DOHH2 (cell line): ENCODE measurements at regions not wholly inside any gene's neighbourhood (a gene's known extent, or its start where the extent isn't known, plus 50 kb on each side); places are given as distances from the start of the nearest gene placed in this dataset.

ENCODE experiments used
- EZH2phosphoT487 ChIP-seq: fragments of 200-600 bp; sonication (generic); IDR thresholded peaks from 2 replicates; pipeline ENCODE4 v1.6.1; 2017; ENCODE audit warnings: borderline replicate concordance, mild to moderate bottlenecking, antibody characterized with exemption, low read length, moderate library complexity, mixed read lengths
- TF ChIP-seq, protein P1 (sequence below): fragments of 200-600 bp; sonication (generic); IDR thresholded peaks from one replicate; pipeline ENCODE4 v1.5.1; 2014; ENCODE audit warnings: antibody characterized with exemption, mild to moderate bottlenecking, low read depth, low read length; ENCODE audit not compliant: poor library complexity, severe bottlenecking

DNA sequence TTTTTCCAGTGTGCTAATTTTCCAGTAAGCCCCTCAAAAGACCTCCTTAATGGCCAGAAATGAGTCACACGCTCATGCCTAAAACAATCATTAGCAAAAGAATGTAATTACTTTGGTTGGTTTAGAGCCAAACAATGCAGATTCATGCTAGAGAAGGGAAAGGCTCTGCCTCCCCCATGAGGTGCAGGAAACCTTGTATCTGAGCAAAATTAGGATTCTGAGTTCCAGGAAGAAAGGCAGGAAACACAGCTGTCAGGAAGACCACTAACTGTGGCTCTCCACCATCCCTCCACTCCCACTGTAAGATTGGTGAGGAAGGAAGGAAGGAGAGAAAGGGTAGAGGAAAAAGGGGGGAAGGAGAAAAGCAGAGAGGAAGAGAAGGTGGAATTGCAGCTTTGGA lies 104.9 kb upstream of the DHX15 start:
- TF ChIP-seq, protein P1, sequence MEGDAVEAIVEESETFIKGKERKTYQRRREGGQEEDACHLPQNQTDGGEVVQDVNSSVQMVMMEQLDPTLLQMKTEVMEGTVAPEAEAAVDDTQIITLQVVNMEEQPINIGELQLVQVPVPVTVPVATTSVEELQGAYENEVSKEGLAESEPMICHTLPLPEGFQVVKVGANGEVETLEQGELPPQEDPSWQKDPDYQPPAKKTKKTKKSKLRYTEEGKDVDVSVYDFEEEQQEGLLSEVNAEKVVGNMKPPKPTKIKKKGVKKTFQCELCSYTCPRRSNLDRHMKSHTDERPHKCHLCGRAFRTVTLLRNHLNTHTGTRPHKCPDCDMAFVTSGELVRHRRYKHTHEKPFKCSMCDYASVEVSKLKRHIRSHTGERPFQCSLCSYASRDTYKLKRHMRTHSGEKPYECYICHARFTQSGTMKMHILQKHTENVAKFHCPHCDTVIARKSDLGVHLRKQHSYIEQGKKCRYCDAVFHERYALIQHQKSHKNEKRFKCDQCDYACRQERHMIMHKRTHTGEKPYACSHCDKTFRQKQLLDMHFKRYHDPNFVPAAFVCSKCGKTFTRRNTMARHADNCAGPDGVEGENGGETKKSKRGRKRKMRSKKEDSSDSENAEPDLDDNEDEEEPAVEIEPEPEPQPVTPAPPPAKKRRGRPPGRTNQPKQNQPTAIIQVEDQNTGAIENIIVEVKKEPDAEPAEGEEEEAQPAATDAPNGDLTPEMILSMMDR = no peak
- TF ChIP-seq EZH2phosphoT487 = no peak
